ENCODE measurements at regions not wholly inside any gene's neighbourhood (a gene's known extent, or its start where the extent isn't known, plus 50 kb on each side); places are given as distances from the start of the nearest gene placed in this dataset.

DNA sequence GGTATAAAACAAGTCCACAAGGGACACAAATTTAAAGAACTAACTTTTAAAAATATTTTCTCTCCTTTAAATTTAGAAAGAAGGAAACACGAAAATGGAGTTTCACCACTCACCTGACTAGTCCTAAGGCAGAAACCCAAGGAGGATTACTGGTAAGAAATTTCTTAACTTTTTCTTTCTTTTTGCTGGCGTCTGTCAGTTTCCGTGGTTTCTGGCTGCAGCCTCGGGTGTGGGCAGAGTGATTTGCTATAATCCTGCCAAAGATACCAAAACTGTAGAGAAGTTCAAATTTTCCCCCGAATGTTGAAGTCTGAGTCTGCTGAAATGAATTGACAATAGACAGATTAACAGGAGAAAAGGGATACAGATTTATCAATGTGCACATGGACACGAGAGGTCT lies 843.6 kb upstream of the ALCAM start:
- DNase-seq (no peak), ATAC-seq (no peak)
- H3K4me1 Mint-ChIP-seq, result no peaks in the 10 kb centered on the region
- H3K9me3 Mint-ChIP-seq, result no peaks in the 10 kb centered on the region
- no peak overlapping the region for H3K4me3 Mint-ChIP-seq
- H3K27ac Mint-ChIP-seq, result no peak overlapping the region
- H3K27me3 Mint-ChIP-seq, result peaks cover 8% of the 10 kb centered on the region

DNA sequence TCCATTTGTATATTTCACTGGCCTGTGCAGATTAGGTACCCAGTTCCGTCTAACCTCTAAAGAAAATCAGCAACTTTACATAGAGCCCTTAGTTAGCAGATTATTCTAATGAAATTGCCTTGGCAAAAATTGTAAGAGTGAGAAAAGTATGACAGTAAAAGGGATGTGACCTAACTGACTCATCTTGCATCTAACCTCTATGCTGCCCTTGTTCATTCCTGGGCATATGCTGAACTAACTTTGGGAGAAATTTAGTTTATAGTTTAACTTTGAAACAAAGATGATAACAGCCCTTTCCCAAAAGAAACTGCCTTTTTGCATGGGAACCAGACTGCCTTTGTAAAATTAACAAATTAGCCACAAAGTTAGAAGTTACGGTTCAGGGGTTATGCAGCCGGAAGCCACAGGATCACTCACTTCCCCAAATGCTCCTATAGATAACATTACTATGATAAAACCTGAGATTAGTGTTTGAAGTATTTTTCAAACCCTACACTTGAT lies 839.8 kb upstream of the ALCAM start:
- Mint-ChIP-seq H3K4me3 (no peak overlapping the region), H3K27ac (no peak overlapping the region), H3K9me3 (peaks cover 0 to 4% of the 10 kb centered on the region in 2 donors), H3K27me3 (peaks cover 14% of the 10 kb centered on the region), H3K4me1 (no peaks in the 10 kb centered on the region)
- ATAC-seq, result no peak
- no peak for DNase-seq

DNA sequence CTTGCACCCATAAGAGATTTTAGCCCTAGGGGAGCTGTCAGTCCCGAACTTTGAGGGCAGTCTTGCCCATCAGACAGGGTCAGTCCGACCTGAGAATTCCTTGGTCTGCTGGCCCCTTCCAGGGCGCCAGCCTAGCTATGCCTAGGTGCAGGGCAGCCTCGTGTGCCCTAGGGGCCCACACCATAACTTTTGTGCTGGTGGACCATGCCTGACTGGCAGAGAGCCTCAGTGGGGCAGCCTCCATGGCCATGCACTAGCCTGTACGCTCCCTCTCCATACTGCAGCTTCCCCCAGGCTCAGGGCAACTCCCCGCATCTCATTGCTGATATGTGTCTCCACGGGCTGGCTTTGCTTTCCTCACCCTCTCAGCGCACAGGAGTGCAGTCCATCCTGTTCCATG lies 835.8 kb upstream of the ALCAM start:
- DNase-seq, result no peak
- no peak for ATAC-seq
- Mint-ChIP-seq H3K27ac (no peak overlapping the region), H3K27me3 (peaks cover 6% of the 10 kb centered on the region), H3K9me3 (peaks cover 0 to 8% of the 10 kb centered on the region in 2 donors), H3K4me1 (no peaks in the 10 kb centered on the region), H3K4me3 (no peak overlapping the region)

DNA sequence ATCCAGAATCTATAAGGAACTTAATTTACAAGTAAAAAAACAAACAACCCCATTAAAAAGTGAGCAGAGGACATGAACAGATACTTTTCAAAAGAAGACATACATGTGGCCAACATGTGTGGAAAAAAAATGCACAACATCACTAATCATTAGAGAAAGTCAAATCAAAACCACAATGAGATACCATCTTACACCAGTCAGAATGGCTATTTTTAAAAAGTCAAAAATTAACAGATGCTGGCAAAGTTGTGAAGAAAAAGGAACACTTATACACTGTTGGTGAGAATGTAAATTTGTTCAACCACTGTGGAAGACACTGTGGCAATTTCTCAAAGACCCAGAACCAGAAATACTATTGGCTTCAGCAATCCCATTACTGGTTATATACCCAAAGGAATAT lies 830.0 kb upstream of the ALCAM start:
- H3K4me3 Mint-ChIP-seq, result no peak overlapping the region
- H3K27ac Mint-ChIP-seq, result no peak overlapping the region
- H3K4me1 Mint-ChIP-seq, result no peaks in the 10 kb centered on the region
- H3K27me3 Mint-ChIP-seq, result no peaks in the 10 kb centered on the region
- H3K9me3 Mint-ChIP-seq, result peaks cover 0 to 4% of the 10 kb centered on the region in 2 donors
- DNase-seq, result no peak
- ATAC-seq, result no peak

DNA sequence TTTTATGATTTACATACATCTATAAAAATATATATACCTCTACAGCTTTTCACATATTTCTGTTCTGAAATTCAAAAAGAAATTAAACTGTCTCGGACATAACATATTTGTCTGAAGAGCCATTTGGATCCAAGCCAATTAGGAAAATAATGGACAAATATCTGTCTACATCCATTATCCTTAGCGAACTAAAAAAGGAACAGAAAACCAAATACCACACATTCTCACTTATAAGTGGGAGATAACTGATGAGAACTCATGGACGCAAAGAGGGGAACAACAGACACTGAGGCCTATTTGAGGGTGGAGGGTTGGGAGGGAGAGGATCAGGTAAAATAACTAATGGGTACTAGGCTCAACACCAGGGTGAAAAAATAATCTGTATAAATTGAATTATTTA lies 829.4 kb upstream of the ALCAM start:
- ATAC-seq (no peak), DNase-seq (no peak)
- Mint-ChIP-seq H3K27me3 (no peaks in the 10 kb centered on the region), H3K4me1 (no peaks in the 10 kb centered on the region), H3K4me3 (no peak overlapping the region), H3K27ac (no peak overlapping the region), H3K9me3 (peaks cover 0 to 4% of the 10 kb centered on the region in 2 donors)

DNA sequence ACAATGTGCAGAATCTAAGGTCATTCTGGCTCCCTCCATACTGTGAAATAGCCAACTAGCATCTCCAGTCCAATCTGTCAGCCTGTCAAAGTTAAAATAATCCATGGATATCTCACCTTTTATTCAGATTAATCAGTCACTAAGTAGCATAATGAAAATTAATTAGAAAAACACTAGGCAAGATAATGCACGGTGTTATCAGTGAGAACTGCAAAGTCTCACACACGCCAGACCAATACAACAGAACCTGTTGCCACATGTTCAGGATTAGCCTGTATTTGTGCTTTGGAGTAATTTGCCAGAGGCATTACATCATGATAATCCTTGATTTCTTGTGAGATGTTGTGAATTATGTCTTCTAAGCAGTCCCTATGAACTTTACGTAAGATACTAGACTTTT lies 820.4 kb upstream of the ALCAM start:
- ATAC-seq (no peak), DNase-seq (no peak)
- H3K27me3 Mint-ChIP-seq, result no peaks in the 10 kb centered on the region
- H3K4me1 Mint-ChIP-seq, result no peaks in the 10 kb centered on the region
- no peaks in the 10 kb centered on the region for H3K9me3 Mint-ChIP-seq
- no peak overlapping the region for H3K4me3 Mint-ChIP-seq
- H3K27ac Mint-ChIP-seq, result no peak overlapping the region

DNA sequence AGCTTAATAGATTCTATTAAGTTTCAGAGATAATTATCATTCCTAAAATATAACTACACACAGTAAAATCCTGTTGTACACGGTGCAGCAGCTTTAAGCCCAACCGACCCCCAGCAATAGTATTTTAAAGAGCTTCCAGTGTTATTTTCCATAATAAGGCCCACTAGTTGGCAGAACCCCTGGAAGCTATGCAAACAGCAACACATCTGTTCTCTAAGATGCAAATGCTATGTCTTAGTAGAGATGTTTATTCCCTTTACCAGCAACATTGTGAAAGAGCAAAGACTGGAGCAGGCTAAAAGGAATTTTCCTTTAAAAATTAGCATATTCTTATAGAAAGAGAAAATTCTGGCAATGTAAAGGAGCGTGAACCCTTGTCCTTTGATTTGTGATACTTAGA lies 819.7 kb upstream of the ALCAM start:
- ATAC-seq, result no peak
- Mint-ChIP-seq H3K4me1 (no peaks in the 10 kb centered on the region), H3K4me3 (no peak overlapping the region), H3K27ac (no peak overlapping the region), H3K9me3 (no peaks in the 10 kb centered on the region), H3K27me3 (no peaks in the 10 kb centered on the region)
- DNase-seq, result no peak

DNA sequence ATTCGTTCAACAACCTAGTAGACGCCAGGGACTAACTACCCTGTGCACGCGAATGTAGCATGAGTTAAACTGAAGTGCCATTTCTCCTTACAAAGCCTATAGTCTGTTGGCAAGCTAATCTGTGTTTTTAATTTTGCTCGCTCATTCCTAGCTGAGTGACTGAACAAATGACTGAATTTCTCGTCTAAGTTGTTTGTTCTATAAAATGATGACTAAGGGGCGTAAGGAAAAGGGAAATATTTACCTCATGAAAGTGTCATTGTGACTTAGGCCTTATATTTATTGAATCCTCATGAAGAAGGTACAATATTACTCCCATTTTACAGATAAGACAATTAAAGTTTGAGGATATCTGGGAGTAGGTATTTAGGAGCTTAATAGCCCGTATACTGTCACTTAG lies 818.3 kb upstream of the ALCAM start:
- no peak for ATAC-seq

DNA sequence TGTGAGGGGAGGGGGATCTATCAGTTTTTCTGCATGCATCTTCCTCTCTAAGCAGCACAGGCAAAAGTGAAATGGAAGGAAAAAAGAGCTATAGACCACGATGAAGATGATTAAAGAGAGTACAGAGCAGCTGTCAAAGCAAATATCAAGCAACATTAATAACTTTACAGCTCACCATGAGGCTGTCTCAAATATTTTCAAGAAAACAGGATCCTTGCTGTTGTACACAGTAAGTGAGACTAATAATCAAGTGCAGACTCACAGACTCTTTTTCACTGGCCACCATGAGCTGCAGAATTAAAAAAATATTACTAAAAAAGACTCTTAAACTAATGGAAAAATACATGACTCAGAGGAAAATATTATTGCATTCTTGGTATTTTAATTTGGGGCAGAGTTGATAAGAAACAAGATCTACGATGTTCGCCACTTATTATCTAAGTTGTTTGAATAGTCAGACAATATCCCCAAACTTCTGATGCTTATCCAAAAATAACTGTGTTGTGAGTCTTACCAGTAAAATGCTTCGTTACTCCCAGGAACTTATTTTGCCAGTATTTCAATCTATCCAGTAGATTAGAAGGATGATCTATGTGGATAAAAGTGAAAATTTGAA lies 817.5 kb upstream of the ALCAM start:
- no peaks in the 10 kb centered on the region for H3K9me3 Mint-ChIP-seq
- no peak for ATAC-seq
- H3K4me1 Mint-ChIP-seq, result no peaks in the 10 kb centered on the region
- H3K27me3 Mint-ChIP-seq, result no peaks in the 10 kb centered on the region
- peak overlapping the region in 1 of 2 donors; percentile 53 for H3K27ac Mint-ChIP-seq
- DNase-seq, result no peak
- no peak overlapping the region for H3K4me3 Mint-ChIP-seq

More for the DNA sequence above, 818.3 kb upstream of the ALCAM start:
- DNase-seq, result no peak
- no peaks in the 10 kb centered on the region for H3K4me1 Mint-ChIP-seq
- no peaks in the 10 kb centered on the region for H3K27me3 Mint-ChIP-seq
- H3K9me3 Mint-ChIP-seq, result no peaks in the 10 kb centered on the region
- H3K27ac Mint-ChIP-seq, result no peak overlapping the region
- H3K4me3 Mint-ChIP-seq, result no peak overlapping the region

DNA sequence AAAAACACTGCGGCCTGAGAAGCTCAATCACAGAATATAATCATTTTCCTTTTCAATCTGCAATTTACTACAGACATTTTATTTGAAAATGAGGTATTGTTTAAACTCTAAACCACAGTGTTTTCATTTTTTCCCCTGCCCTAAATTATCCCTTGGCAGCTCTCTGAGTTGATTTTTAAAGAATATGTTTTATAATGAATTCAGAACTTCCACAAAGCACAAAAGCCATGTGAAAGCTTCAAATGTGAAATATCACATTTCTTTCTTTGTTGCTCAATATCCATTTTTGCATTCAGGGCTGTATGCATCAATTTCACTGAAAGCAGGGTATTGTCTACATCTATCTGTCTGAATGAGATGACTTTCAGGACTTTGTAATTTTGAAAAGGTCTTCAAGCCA lies 813.6 kb upstream of the ALCAM start:
- Mint-ChIP-seq H3K27ac (no peak overlapping the region), H3K4me3 (no peak overlapping the region), H3K4me1 (no peaks in the 10 kb centered on the region), H3K9me3 (no peaks in the 10 kb centered on the region), H3K27me3 (no peaks in the 10 kb centered on the region)
- DNase-seq (no peak), ATAC-seq (no peak)

DNA sequence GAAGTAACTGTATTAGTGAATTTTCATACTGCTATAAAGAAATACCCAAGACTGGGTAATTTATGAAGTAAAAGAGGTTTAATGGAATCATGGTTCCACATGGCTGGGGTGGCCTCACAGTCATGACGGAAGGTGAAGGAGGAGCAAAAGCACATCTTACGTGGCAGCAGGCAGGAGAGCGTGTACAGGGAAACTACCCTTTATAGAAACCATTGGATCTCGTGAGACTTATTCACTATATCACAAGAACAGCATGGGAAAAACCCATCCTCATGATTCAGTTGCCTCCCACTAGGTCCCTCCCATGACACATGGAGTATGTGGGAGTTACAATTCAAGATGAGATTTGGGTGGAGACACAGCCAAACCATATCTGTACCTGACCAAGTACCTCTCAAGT lies 812.3 kb upstream of the ALCAM start:
- no peaks in the 10 kb centered on the region for H3K27me3 Mint-ChIP-seq
- H3K4me1 Mint-ChIP-seq, result no peaks in the 10 kb centered on the region
- H3K9me3 Mint-ChIP-seq, result no peaks in the 10 kb centered on the region
- H3K4me3 Mint-ChIP-seq, result no peak overlapping the region
- ATAC-seq (no peak), DNase-seq (no peak)
- peak overlapping the region in 1 of 2 donors; percentile 60 for H3K27ac Mint-ChIP-seq

DNA sequence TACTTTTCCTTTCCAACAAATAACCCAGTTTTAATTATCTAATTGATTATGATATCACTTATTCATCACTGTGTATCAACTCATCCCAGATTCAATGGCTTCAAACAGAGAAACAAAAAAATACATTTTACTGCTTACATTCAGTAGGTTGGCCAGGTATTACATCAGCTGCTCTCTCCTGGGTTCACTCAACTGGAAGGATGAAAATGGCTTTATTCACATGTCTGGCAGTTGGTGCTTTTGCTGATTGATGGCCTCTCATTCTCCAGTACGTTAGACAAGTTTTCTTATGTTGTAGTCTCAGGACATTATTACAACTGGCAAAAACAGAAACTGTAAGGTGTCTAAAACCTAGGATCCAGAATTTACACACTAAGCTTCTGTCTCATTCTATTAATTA lies 811.0 kb upstream of the ALCAM start:
- no peak for DNase-seq
- no peak overlapping the region for H3K4me3 Mint-ChIP-seq
- no peaks in the 10 kb centered on the region for H3K9me3 Mint-ChIP-seq
- H3K27ac Mint-ChIP-seq, result no peak overlapping the region
- no peaks in the 10 kb centered on the region for H3K4me1 Mint-ChIP-seq
- no peak for ATAC-seq
- H3K27me3 Mint-ChIP-seq, result no peaks in the 10 kb centered on the region

DNA sequence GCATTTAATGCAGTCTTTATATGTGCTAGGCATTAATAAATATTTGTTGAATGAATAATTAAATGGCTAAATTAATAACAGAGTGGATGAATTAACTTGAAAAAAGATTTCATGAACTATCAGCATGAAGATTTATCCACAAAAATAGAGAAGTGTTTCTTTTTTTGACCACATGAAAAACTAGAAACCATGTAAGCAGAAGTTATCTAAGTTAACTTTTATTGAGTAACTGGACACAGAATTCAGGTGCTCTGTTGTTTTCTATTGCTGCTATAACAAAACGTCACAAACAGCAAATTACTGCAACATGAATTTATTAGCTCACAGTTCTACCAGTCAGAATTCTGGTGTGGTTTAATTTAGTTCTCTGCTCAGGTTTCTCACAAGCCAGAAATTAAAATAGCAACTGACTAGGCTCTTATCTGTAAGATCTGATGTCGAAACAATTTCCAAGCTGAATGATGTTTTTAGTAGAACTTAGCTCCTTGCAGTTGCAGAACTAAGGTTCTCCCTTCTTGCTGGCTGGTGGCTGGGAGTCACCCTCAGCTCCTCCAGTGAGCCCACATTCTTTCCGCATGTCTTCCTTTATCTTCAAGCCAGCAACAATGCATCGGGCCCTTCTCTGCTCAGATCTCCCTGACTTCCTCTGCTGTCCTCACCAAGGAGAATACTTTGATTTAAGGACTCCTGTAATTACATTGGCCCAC lies 810.2 kb upstream of the ALCAM start:
- DNase-seq (no peak), ATAC-seq (no peak)
- Mint-ChIP-seq H3K27me3 (no peaks in the 10 kb centered on the region), H3K4me3 (no peak overlapping the region), H3K27ac (no peak overlapping the region), H3K4me1 (no peaks in the 10 kb centered on the region), H3K9me3 (no peaks in the 10 kb centered on the region)

DNA sequence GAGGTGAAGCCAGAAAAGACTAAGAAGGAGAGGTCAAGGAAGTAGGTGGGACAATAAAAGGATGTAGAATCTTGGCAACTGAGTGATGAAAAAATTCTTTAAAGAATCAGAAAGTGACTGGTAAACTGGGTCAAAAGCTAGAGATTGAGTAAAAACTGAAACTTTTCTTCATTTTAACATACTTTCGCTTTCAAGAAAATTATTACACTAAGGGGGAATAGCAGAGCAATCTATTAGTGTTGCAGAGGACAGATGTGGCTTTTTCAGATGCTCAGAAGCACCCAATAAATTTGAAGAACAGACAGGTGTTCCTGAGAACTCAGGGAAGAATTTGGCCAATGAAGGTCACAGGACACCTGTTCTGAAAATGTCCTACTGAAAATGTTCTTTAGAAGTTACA lies 805.4 kb upstream of the ALCAM start:
- peaks cover 13% of the 10 kb centered on the region for H3K27me3 Mint-ChIP-seq
- no peaks in the 10 kb centered on the region for H3K4me1 Mint-ChIP-seq
- H3K9me3 Mint-ChIP-seq, result no peaks in the 10 kb centered on the region
- H3K27ac Mint-ChIP-seq, result no peak overlapping the region
- DNase-seq (no peak), ATAC-seq (no peak)
- no peak overlapping the region for H3K4me3 Mint-ChIP-seq

DNA sequence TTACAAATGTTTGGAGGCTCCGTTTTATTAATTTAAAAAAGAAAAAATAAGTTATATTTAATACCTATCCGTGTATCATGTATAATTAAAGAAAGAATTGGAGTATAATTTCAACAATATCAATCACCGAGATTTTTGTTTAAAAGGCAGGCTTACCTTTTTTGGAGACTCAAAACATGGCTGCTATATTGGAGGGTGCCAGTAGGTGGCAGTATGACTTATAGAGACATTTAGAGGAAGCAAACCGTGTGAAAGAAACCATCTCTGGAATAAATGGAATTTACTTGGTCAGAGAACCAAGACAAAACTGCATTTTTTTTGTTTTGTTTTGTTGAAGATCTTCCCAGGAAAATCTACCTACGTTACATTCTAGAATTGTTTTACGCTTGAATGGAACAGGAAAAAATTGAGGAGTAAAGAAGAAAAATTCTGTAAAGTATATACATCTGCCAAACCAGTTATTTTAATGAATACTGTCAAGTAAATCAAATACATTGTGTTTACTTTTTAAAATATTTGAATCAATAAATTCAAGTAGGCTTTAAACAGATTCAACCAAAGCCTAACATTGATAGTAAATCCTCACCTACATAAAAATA lies 802.6 kb upstream of the ALCAM start:
- H3K4me1 Mint-ChIP-seq, result no peaks in the 10 kb centered on the region
- no peak overlapping the region for H3K27ac Mint-ChIP-seq
- peaks cover 13% of the 10 kb centered on the region for H3K27me3 Mint-ChIP-seq
- H3K4me3 Mint-ChIP-seq, result no peak overlapping the region
- no peaks in the 10 kb centered on the region for H3K9me3 Mint-ChIP-seq
- DNase-seq, result peak; percentile 39 to 43
- ATAC-seq, result no peak

DNA sequence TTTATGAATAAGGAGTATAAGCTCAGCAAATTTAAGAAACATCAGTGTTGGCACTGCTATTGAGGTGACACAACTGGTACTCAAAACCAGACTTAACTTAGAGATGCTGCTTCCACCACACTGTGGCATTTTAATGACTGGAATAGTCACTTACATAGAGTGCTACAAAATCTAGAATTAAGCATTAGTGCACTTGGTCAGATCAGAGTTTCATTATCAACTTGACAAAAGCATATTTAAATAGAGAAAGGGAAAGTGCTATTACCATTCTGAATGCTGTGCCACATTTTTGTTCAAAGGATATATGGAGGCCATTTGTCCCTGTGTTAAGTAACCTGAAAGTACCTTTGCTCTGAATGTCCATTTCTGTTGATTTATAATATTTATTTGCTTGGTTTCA lies 800.7 kb upstream of the ALCAM start:
- Mint-ChIP-seq H3K27ac (no peak overlapping the region), H3K4me1 (no peaks in the 10 kb centered on the region), H3K4me3 (no peak overlapping the region), H3K27me3 (peaks cover 13% of the 10 kb centered on the region), H3K9me3 (no peaks in the 10 kb centered on the region)
- peak; percentile 28 for ATAC-seq
- DNase-seq, result no peak
